ENCODE measurements at regions not wholly inside any gene's neighbourhood (a gene's known extent, or its start where the extent isn't known, plus 50 kb on each side); places are given as distances from the start of the nearest gene placed in this dataset.

DNA sequence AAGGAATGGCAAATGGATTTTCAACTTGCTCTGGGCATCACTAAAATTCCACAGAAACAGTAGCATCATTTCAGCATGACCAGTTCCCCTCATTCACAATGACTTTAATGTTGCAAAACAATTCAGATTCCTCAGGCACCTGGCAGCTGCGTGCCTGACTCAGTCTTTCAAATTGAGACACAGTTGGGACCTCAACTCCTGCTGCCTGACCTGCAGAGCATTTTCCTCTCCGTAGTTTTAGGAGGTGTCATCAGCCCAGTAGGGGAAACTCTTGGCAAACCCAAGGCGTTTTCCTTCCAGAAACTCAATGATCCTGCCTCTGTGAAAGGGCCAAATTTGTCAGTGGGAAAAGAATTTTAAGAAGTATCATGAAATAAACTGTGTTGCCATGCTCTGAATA lies 388.9 kb downstream of the SPRY1 start:
- no peak for TF ChIP-seq LEF1 (IDR thresholded peaks at IDR 0.05; ENCODE audit: borderline replicate concordance)
- no peak for TF ChIP-seq CTBP1 (IDR thresholded peaks at IDR 0.05; ENCODE audit: borderline replicate concordance)
- DNase-seq (ENCODE audit: extremely low spot score): no peak
- ChIA-PET CTCF (interaction anchor here (0.6 kb wide), 1 partner anchor 135 kb away, joined by 3 read pairs; no protein-coding TSS in a partner anchor), POLR2A (no interaction called here)

DNA sequence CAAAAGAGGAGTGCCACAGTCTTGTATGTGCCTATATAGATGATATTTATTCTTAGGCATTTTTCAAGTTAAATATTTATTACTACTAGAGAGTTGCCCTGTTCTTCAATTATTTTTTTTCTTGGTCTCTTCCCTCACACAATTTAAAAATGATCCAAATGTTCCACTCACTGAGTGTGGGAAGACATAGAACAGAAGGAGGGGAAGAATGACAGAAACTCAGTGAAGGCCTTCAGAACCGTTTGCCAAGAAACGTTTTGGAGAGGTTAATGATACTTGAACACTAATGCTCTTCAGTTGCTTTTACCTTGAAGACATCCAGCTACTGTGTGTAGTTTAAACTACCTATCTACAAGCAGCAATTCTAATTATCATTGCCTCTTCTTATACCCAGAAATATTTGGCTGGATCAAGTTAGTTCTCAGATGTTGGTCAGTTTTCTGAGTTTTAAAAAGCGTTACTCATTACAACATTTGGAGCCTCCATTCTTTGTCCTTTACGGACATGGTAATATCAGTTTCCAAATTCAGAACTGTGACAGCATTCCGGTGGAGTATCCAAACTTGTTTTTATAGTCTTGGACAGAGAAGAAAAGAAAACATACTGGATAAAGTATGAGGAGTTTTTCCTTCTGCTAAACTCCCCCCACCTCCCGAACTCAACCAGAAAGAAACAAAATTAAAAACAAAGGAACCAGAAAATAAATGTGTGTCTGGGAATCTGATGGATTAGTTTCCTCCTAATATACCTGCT lies 389.7 kb downstream of the SPRY1 start:
- ChIA-PET CTCF (no interaction called here), POLR2A (no interaction called here)
- no peak for TF ChIP-seq ZNF384 (IDR thresholded peaks at IDR 0.05)
- DNase-seq (ENCODE audit: extremely low spot score): no peak

DNA sequence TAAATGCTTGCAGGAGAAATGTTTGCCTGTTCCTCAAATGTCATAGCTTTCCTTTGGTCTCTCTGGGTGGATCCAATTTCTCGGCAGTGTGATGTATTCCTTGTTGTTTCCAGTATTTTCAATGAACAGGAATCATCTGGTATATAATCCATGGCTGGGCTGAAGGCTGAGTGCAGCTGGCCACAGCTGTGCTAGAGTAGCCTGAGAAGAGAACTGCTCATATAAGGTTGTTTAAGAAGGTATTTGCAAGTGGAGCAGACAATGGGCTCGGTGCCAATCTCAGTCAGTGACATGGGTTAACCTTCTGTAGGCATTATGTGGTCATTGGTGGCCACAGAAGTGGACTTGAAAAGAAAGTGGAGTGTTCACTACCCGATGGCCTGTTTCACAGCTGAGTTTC lies 390.3 kb downstream of the SPRY1 start:
- POLR2A ChIA-PET: no interaction called here
- TF ChIP-seq, protein P1, sequence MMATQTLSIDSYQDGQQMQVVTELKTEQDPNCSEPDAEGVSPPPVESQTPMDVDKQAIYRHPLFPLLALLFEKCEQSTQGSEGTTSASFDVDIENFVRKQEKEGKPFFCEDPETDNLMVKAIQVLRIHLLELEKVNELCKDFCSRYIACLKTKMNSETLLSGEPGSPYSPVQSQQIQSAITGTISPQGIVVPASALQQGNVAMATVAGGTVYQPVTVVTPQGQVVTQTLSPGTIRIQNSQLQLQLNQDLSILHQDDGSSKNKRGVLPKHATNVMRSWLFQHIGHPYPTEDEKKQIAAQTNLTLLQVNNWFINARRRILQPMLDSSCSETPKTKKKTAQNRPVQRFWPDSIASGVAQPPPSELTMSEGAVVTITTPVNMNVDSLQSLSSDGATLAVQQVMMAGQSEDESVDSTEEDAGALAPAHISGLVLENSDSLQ (IDR thresholded peaks at IDR 0.05): no peak
- TF ChIP-seq ZNF384 (IDR thresholded peaks at IDR 0.05) (no peak), SUZ12 (IDR thresholded peaks at IDR 0.05) (no peak), TARDBP (IDR thresholded peaks at IDR 0.05) (no peak), FOXK2 (IDR thresholded peaks at IDR 0.05) (no peak), NFRKB (IDR thresholded peaks at IDR 0.05) (no peak), LEF1 (IDR thresholded peaks at IDR 0.05; ENCODE audit: borderline replicate concordance) (no peak), BHLHE40 (IDR thresholded peaks at IDR 0.05; ENCODE audit: borderline replicate concordance) (no peak), HDGF (IDR thresholded peaks at IDR 0.05; ENCODE audit: borderline replicate concordance) (no peak), ARNT (IDR thresholded peaks at IDR 0.05) (no peak), FOXA1 (IDR thresholded peaks at IDR 0.05) (no peak), FOXM1 (IDR thresholded peaks at IDR 0.05; ENCODE audit: borderline replicate concordance) (no peak), SP1 (IDR thresholded peaks at IDR 0.05) (no peak), ELF4 (IDR thresholded peaks at IDR 0.05) (no peak), L3MBTL2 (conservative IDR thresholded peaks at IDR 0.05) (no peak), CTBP1 (IDR thresholded peaks at IDR 0.05; ENCODE audit: borderline replicate concordance) (no peak)
- DNase-seq (ENCODE audit: extremely low spot score): no peak
- CTCF ChIA-PET: interaction anchor here (0.9 kb wide), 1 partner anchor 14 kb away, joined by 4 read pairs; no protein-coding TSS in a partner anchor

DNA sequence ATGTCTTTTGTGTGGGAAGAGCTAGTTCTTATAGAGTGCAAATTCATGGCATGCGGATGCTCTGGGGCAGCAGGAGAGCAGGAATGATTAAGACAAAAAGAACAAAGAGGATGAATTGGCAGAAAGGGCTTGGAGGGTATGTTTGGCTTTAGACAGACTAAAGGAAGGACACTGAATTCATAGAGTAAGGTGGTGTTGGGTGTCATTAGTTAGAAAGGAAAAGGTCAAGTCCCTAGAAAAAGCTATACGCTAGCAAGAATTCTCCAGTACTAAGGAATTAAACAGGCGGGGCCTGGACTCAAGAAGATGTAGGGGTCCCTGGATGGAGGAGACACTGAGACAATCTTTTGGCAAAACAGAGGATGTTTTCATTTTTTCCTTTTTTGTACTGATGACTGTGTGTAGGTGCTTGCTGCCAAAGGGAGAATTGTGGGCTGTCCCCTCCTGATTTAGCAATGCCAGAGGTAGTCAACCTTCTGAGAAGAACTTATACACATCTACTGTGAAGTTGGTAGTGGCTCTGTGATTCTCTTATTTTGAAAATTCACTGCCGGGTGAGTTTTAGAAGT lies 391.0 kb downstream of the SPRY1 start:
- no peak for DNase-seq (ENCODE audit: extremely low spot score)
- TF ChIP-seq FOXK2 (IDR thresholded peaks at IDR 0.05): no peak
- CTCF ChIA-PET: interaction anchor here (0.9 kb wide), 1 partner anchor 15 kb away, joined by 4 read pairs; no protein-coding TSS in a partner anchor
- POLR2A ChIA-PET: no interaction called here

DNA sequence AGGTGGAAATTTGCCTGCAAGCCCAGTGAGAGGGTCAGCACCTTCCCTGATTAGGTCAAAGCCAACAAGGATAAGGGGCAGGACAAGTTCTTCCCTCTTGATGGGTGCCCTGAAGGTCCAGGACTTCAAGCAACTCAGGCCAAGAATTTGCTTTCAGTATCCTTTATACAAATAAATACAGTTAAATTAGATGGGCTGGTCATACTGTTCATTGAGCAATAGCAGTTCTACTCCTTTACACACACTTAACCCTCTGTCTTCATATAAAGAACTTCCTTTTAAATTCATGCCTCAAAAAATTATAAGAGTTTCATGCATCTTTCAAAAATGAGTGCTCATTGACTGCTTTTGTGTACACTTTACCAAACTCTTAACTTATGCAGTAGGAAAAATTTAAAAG lies 392.0 kb downstream of the SPRY1 start:
- CTCF ChIA-PET: no interaction called here
- POLR2A ChIA-PET: no interaction called here
- no peak for TF ChIP-seq ZNF384 (IDR thresholded peaks at IDR 0.05)
- TF ChIP-seq, protein P1 (IDR thresholded peaks at IDR 0.05): no peak
- TF ChIP-seq BHLHE40 (IDR thresholded peaks at IDR 0.05; ENCODE audit: borderline replicate concordance): no peak
- no peak for TF ChIP-seq FOXA1 (IDR thresholded peaks at IDR 0.05)
- TF ChIP-seq TARDBP (IDR thresholded peaks at IDR 0.05): no peak
- no peak for DNase-seq (ENCODE audit: extremely low spot score)

DNA sequence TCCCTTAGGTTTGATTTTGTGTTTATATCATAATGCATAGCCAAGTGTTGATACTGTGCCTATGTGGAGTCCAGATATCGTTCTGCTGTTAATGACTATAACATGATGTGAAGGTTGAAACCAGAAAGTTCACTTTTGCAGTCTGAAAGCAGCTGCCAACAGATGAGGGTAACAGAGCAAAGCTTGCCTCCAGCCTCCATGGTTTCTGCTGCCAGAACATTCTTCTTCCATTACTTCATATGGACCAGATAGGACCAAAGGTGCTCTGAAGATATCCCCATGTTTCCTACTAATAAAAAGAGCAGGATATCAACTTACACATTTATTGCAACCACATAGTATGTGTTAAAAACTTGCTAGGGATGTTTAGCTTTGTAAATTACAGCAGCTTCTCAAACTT lies 394.1 kb downstream of the SPRY1 start:
- TF ChIP-seq L3MBTL2 (conservative IDR thresholded peaks at IDR 0.05) (no peak), SUZ12 (IDR thresholded peaks at IDR 0.05) (no peak), HDGF (IDR thresholded peaks at IDR 0.05; ENCODE audit: borderline replicate concordance) (no peak), ELF4 (IDR thresholded peaks at IDR 0.05) (no peak), FOXK2 (IDR thresholded peaks at IDR 0.05) (no peak), CTBP1 (IDR thresholded peaks at IDR 0.05; ENCODE audit: borderline replicate concordance) (no peak), NFRKB (IDR thresholded peaks at IDR 0.05) (no peak), ZNF384 (IDR thresholded peaks at IDR 0.05) (no peak), FOXA1 (IDR thresholded peaks at IDR 0.05) (no peak), TARDBP (IDR thresholded peaks at IDR 0.05) (no peak), LEF1 (IDR thresholded peaks at IDR 0.05; ENCODE audit: borderline replicate concordance) (no peak), SP1 (IDR thresholded peaks at IDR 0.05) (no peak), BHLHE40 (IDR thresholded peaks at IDR 0.05; ENCODE audit: borderline replicate concordance) (no peak), FOXM1 (IDR thresholded peaks at IDR 0.05; ENCODE audit: borderline replicate concordance) (no peak), ARNT (IDR thresholded peaks at IDR 0.05) (no peak)
- TF ChIP-seq, protein P1 (IDR thresholded peaks at IDR 0.05): no peak
- ChIA-PET POLR2A (no interaction called here), CTCF (no interaction called here)
- no peak for DNase-seq (ENCODE audit: extremely low spot score)

DNA sequence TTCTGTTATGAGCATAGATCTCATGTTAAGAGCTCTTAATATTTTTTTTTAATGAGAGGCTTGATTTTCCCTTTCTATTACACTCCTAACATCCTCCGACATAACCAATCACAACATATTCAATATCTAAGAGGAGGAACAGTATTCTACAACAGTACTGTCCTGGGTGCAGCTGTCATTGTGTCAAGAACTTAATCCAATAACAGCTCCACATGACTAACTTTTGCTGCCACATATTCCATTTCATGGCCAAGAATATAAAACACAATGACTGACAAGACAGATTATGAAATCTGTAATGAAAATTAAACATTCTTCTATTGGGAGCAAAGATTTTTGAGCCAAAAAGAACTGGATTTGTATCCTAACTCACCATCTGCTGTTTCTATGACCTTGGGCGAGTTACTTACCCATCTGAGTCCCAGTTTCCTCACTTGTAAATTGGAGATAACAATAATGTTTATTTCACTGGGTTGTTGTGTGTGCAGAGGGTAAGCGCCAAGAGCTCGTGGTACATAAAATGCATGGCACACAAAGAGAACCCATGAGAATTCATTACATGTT lies 405.6 kb downstream of the SPRY1 start:
- DNase-seq (ENCODE audit: extremely low spot score): no peak
- TF ChIP-seq ARNT (IDR thresholded peaks at IDR 0.05): no peak
- TF ChIP-seq BHLHE40 (IDR thresholded peaks at IDR 0.05; ENCODE audit: borderline replicate concordance): no peak
- no peak for TF ChIP-seq LEF1 (IDR thresholded peaks at IDR 0.05; ENCODE audit: borderline replicate concordance)
- TF ChIP-seq HDGF (IDR thresholded peaks at IDR 0.05; ENCODE audit: borderline replicate concordance): no peak
- TF ChIP-seq SUZ12 (IDR thresholded peaks at IDR 0.05): no peak
- TF ChIP-seq, protein P1 (IDR thresholded peaks at IDR 0.05): no peak
- TF ChIP-seq FOXM1 (IDR thresholded peaks at IDR 0.05; ENCODE audit: borderline replicate concordance): no peak
- TF ChIP-seq ELF4 (IDR thresholded peaks at IDR 0.05): no peak
- no peak for TF ChIP-seq TARDBP (IDR thresholded peaks at IDR 0.05)
- TF ChIP-seq SP1 (IDR thresholded peaks at IDR 0.05): no peak
- TF ChIP-seq ZNF384 (IDR thresholded peaks at IDR 0.05): no peak
- TF ChIP-seq L3MBTL2 (conservative IDR thresholded peaks at IDR 0.05): no peak
- no peak for TF ChIP-seq NFRKB (IDR thresholded peaks at IDR 0.05)
- TF ChIP-seq FOXA1 (IDR thresholded peaks at IDR 0.05): no peak
- no peak for TF ChIP-seq FOXK2 (IDR thresholded peaks at IDR 0.05)
- TF ChIP-seq CTBP1 (IDR thresholded peaks at IDR 0.05; ENCODE audit: borderline replicate concordance): no peak
- POLR2A ChIA-PET: no interaction called here
- CTCF ChIA-PET: no interaction called here
